ENCODE measurements at regions not wholly inside any gene's neighbourhood (a gene's known extent, or its start where the extent isn't known, plus 50 kb on each side); places are given as distances from the start of the nearest gene placed in this dataset.
"Not testable (repeated sequence)": the region's sequence is repeated elsewhere in the genome, so short reads cannot be mapped to it uniquely, and the experiment has no call there.

GRCh38 chr4:110343534-110343933 is 132.4 kb upstream of the ENPEP start:
- no peak for DNase-seq (ENCODE audit: low spot score)
- Histone ChIP-seq H3K9me3 (ENCODE audit: low read depth, low read length, poor library complexity, severe bottlenecking) (no peaks in the 10 kb centered on the region), H3K36me3 (ENCODE audit: insufficient read depth, low read length, poor library complexity, severe bottlenecking) (no peaks in the 10 kb centered on the region), H3K27me3 (replicated peaks; ENCODE audit: insufficient read depth, low read depth, low read length, poor library complexity) (no peaks in the 10 kb centered on the region), H3K27ac (ENCODE audit: low read depth, low read length, poor library complexity, severe bottlenecking) (peak overlapping the region; percentile 28), H3K4me3 (ENCODE audit: low read depth, low read length, poor library complexity, severe bottlenecking) (no peak overlapping the region), H3K4me1 (ENCODE audit: insufficient read depth, low read length, poor library complexity, severe bottlenecking) (peaks cover 53% of the 10 kb centered on the region)
- TF ChIP-seq CTCF (conservative IDR thresholded peaks at IDR 0.05; ENCODE audit: low read depth, low read length): no peak
- TF ChIP-seq EZH2 (IDR thresholded peaks at IDR 0.05; ENCODE audit: borderline replicate concordance, low read depth, low read length, poor library complexity, severe bottlenecking): no peak
- POLR2A ChIA-PET (ENCODE audit: low non-redundant PET): no interaction called here
- CTCF ChIA-PET: interaction anchor here (1.5 to 3.6 kb wide), 3 partner anchors 166 to 242 kb away, joined by 7 to 46 read pairs (median 8); no protein-coding TSS in a partner anchor
- intact Hi-C loops (cut with micrococcal nuclease; ENCODE audit: unreplicated experiment): loop anchor here (5.0 kb wide), 2 partner anchors 146 to 336 kb away; partner anchors contain the start of gene ELOVL6
- BruUV-seq (replicated peaks): no TSS peak

DNA sequence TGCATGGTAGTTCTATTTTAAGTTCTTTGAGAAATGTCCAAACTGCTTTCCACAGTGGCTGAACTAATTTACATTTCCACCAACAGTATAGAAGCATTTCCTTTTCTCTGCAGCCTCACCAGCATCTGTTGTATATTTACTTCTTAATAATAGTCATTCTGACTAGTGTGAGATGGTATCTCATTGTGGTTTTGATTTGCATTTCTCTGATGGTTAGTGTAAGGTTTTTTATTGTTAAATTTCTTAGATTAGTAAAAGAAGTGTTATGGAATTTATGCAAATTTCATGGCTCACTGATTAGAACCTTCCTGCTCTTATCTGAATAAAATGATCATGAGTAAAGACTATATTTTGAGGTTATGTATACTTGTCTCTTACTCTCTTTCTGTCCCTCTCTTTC is 134.8 kb upstream of the ENPEP start:
- BruUV-seq (replicated peaks); POLR2A ChIA-PET (ENCODE audit: low non-redundant PET); H3K27me3 ChIP-seq (replicated peaks; ENCODE audit: insufficient read depth, low read depth, low read length, poor library complexity); H3K36me3 ChIP-seq (ENCODE audit: insufficient read depth, low read length, poor library complexity, severe bottlenecking); H3K4me3 ChIP-seq (ENCODE audit: low read depth, low read length, poor library complexity, severe bottlenecking); CTCF ChIA-PET; H3K9me3 ChIP-seq (ENCODE audit: low read depth, low read length, poor library complexity, severe bottlenecking): not testable (repeated sequence)
- intact Hi-C loops (cut with micrococcal nuclease; ENCODE audit: unreplicated experiment): loop anchor here (5.0 kb wide), 2 partner anchors 144 to 334 kb away; partner anchors contain the start of gene ELOVL6
- DNase-seq (ENCODE audit: low spot score): peak; percentile 76
- peaks cover 44% of the 10 kb centered on the region for H3K4me1 ChIP-seq (ENCODE audit: insufficient read depth, low read length, poor library complexity, severe bottlenecking)
- H3K27ac ChIP-seq (ENCODE audit: low read depth, low read length, poor library complexity, severe bottlenecking): peak overlapping the region; percentile 63

DNA sequence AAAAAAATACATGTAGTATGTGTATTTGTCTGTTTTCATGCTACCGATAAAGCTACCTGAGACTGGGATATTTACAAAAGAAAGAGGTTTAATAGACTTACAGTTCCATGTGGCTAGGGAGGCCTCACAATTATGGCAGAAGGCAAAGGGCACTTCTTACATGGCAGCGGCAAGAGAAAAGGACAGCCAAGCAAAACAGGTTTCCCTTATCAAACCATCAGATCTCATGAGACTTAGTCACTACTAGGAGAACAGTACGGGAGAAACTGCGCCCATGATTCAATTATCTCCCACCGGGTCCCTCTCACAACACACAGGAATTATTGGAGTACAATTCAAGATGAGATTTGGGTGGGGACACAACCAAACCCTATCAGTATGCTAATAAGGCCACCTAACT is 137.0 kb upstream of the ELOVL6 start:
- BruUV-seq (replicated peaks): no TSS peak
- ChIA-PET POLR2A (ENCODE audit: low non-redundant PET) (interaction anchor here (0.6 kb wide), 1 partner anchor 40 kb away, joined by 3 read pairs; no protein-coding TSS in a partner anchor), CTCF (no interaction called here)
- intact Hi-C loops (cut with micrococcal nuclease; ENCODE audit: unreplicated experiment): no loop called here
- Histone ChIP-seq H3K27me3 (replicated peaks; ENCODE audit: insufficient read depth, low read depth, low read length, poor library complexity) (no peaks in the 10 kb centered on the region), H3K4me3 (ENCODE audit: low read depth, low read length, poor library complexity, severe bottlenecking) (no peak overlapping the region), H3K36me3 (ENCODE audit: insufficient read depth, low read length, poor library complexity, severe bottlenecking) (no peaks in the 10 kb centered on the region), H3K9me3 (ENCODE audit: low read depth, low read length, poor library complexity, severe bottlenecking) (no peaks in the 10 kb centered on the region), H3K27ac (ENCODE audit: low read depth, low read length, poor library complexity, severe bottlenecking) (no peak overlapping the region), H3K4me1 (ENCODE audit: insufficient read depth, low read length, poor library complexity, severe bottlenecking) (no peaks in the 10 kb centered on the region)
- no peak for DNase-seq (ENCODE audit: low spot score)
- TF ChIP-seq CTCF (conservative IDR thresholded peaks at IDR 0.05; ENCODE audit: low read depth, low read length) (no peak), EZH2 (IDR thresholded peaks at IDR 0.05; ENCODE audit: borderline replicate concordance, low read depth, low read length, poor library complexity, severe bottlenecking) (no peak)

GRCh38 chr4:110332483-110332882 is 134.1 kb upstream of the ELOVL6 start:
- DNase-seq (ENCODE audit: low spot score): no peak
- H3K36me3 ChIP-seq (ENCODE audit: insufficient read depth, low read length, poor library complexity, severe bottlenecking): no peaks in the 10 kb centered on the region
- no peaks in the 10 kb centered on the region for H3K27me3 ChIP-seq (replicated peaks; ENCODE audit: insufficient read depth, low read depth, low read length, poor library complexity)
- no peak overlapping the region for H3K4me3 ChIP-seq (ENCODE audit: low read depth, low read length, poor library complexity, severe bottlenecking)
- TF ChIP-seq CTCF (conservative IDR thresholded peaks at IDR 0.05; ENCODE audit: low read depth, low read length) (no peak), EZH2 (IDR thresholded peaks at IDR 0.05; ENCODE audit: borderline replicate concordance, low read depth, low read length, poor library complexity, severe bottlenecking) (no peak)
- no peak overlapping the region for H3K27ac ChIP-seq (ENCODE audit: low read depth, low read length, poor library complexity, severe bottlenecking)
- no peaks in the 10 kb centered on the region for H3K9me3 ChIP-seq (ENCODE audit: low read depth, low read length, poor library complexity, severe bottlenecking)
- no TSS peak for BruUV-seq (replicated peaks)
- ChIA-PET POLR2A (ENCODE audit: low non-redundant PET) (no interaction called here), CTCF (no interaction called here)
- no peaks in the 10 kb centered on the region for H3K4me1 ChIP-seq (ENCODE audit: insufficient read depth, low read length, poor library complexity, severe bottlenecking)
- intact Hi-C loops (cut with micrococcal nuclease; ENCODE audit: unreplicated experiment): no loop called here

- CTCF ChIA-PET; H3K36me3 ChIP-seq (ENCODE audit: insufficient read depth, low read length, poor library complexity, severe bottlenecking); H3K9me3 ChIP-seq (ENCODE audit: low read depth, low read length, poor library complexity, severe bottlenecking); H3K27me3 ChIP-seq (replicated peaks; ENCODE audit: insufficient read depth, low read depth, low read length, poor library complexity); intact Hi-C loops (cut with micrococcal nuclease; ENCODE audit: unreplicated experiment); POLR2A ChIA-PET (ENCODE audit: low non-redundant PET); BruUV-seq (replicated peaks); H3K4me1 ChIP-seq (ENCODE audit: insufficient read depth, low read length, poor library complexity, severe bottlenecking); DNase-seq (ENCODE audit: low spot score); H3K4me3 ChIP-seq (ENCODE audit: low read depth, low read length, poor library complexity, severe bottlenecking); H3K27ac ChIP-seq (ENCODE audit: low read depth, low read length, poor library complexity, severe bottlenecking): not testable (repeated sequence)
Measured at GRCh38 chr4:110326426-110326825, 128.0 kb upstream of the ELOVL6 start.

Data from A673 (cell line).